PC-3 (cell line): ENCODE measurements at regions not wholly inside any gene's neighbourhood (a gene's known extent, or its start where the extent isn't known, plus 50 kb on each side); places are given as distances from the start of the nearest gene placed in this dataset.

Experiments used
- ATAC-seq: fragments of 200-7000 bp; cut with Tn5 transposase; 2 replicates; pipeline ENCODE4 v1.9.1; 2020; ENCODE audit warnings: mild to moderate bottlenecking, moderate library complexity
- BruUV-seq: library from RNA; stranded (reverse); fragments of 400-500 nt; replicated peaks from 2 replicates; lab custom pipeline; 2021; lab: Mats Ljungman, UMichigan
- CTCF ChIA-PET: fragments of 300-600 bp; sonication (Branson Sonifier 250); formaldehyde crosslinking; loops from one replicate; lab custom pipeline; 2022; ENCODE audit warnings: antibody characterized with exemption; lab: Charles Lee
- POLR2A ChIA-PET: fragments of 300-600 bp; sonication (Branson Sonifier 250); formaldehyde crosslinking; loops from one replicate; lab custom pipeline; 2022; ENCODE audit warnings: antibody characterized with exemption; ENCODE audit not compliant: unreplicated experiment; lab: Charles Lee
- DNase-seq: peaks from one replicate; pipeline ENCODE4 v3.0.0-alpha.2; 2015
- H2AFZ ChIP-seq: fragments of 300-600 bp; sonication (generic); 2 replicates; pipeline ENCODE4 v1.6.0; 2016; ENCODE audit warnings: antibody characterized with exemption, low read length
- H3F3A ChIP-seq: fragments of 300-600 bp; sonication (generic); one replicate; pipeline ENCODE4 v1.6.0; 2017; ENCODE audit warnings: antibody characterized with exemption, low read length, control low read depth, mild to moderate bottlenecking; ENCODE audit not compliant: unreplicated experiment
- H3K27ac ChIP-seq: fragments of 300-600 bp; sonication (generic); 2 replicates; pipeline ENCODE4 v1.5.1; 2016; ENCODE audit warnings: mild to moderate bottlenecking, low read length
- H3K27me3 ChIP-seq: fragments of 300-600 bp; sonication (generic); 2 replicates; pipeline ENCODE4 v1.6.1; 2016; ENCODE audit warnings: low read length, mixed read lengths
- H3K36me3 ChIP-seq: fragments of 300-600 bp; sonication (generic); 2 replicates; pipeline ENCODE4 v1.6.1; 2016; ENCODE audit warnings: low read depth, mixed run types, low read length, mixed read lengths
- H3K4me1 ChIP-seq: fragments of 300-600 bp; sonication (generic); 2 replicates; pipeline ENCODE4 v1.5.1; 2016; ENCODE audit warnings: low read length; ENCODE audit not compliant: insufficient read depth
- H3K4me2 ChIP-seq: fragments of 300-600 bp; sonication (generic); 2 replicates; pipeline ENCODE4 v1.6.0; 2016; ENCODE audit warnings: low read length
- H3K4me3 ChIP-seq: fragments of 300-600 bp; sonication (generic); 2 replicates; pipeline ENCODE4 v1.5.1; 2016; ENCODE audit warnings: mild to moderate bottlenecking, low read length, mixed read lengths
- H3K79me2 ChIP-seq: fragments of 300-600 bp; sonication (generic); 2 replicates; pipeline ENCODE4 v1.6.1; 2017; ENCODE audit warnings: low read length, mixed read lengths
- H3K9ac ChIP-seq: fragments of 300-600 bp; sonication (generic); 2 replicates; pipeline ENCODE4 v1.6.0; 2016; ENCODE audit warnings: mild to moderate bottlenecking, low read length
- H3K9me2 ChIP-seq: fragments of 300-600 bp; sonication (generic); replicated peaks from 2 replicates; pipeline ENCODE4 v1.6.1; 2016; ENCODE audit warnings: mixed run types, low read length, mixed read lengths
- H3K9me3 ChIP-seq: fragments of 300-600 bp; sonication (generic); 2 replicates; pipeline ENCODE4 v1.6.1; 2016; ENCODE audit warnings: low read length, mixed read lengths
- H4K20me1 ChIP-seq: fragments of 300-600 bp; sonication (generic); 2 replicates; pipeline ENCODE4 v1.6.1; 2016; ENCODE audit warnings: low read length, mixed read lengths
- EZH2 ChIP-seq: fragments of 300-600 bp; sonication (generic); IDR thresholded peaks from one replicate; pipeline ENCODE4 v1.6.1; 2017; ENCODE audit warnings: antibody characterized with exemption, mild to moderate bottlenecking, low read length; ENCODE audit not compliant: unreplicated experiment
- EZH2phosphoT487 ChIP-seq: fragments of 300-600 bp; sonication (generic); IDR thresholded peaks from 2 replicates; pipeline ENCODE4 v1.6.1; 2018; ENCODE audit warnings: mild to moderate bottlenecking, antibody characterized with exemption, low read length, borderline replicate concordance
- intact Hi-C: fragments of 100-400 bp; cut with micrococcal nuclease; formaldehyde crosslinking; loops from 2 replicates; pipeline ENCODE4 v1.9.0; 2023
- TF ChIP-seq, protein P1 (sequence below): fragments of 300-600 bp; sonication (generic); conservative IDR thresholded peaks from 2 replicates; pipeline ENCODE4 v1.5.1; 2017; ENCODE audit warnings: antibody characterized with exemption, low read depth, mild to moderate bottlenecking, low read length

DNA sequence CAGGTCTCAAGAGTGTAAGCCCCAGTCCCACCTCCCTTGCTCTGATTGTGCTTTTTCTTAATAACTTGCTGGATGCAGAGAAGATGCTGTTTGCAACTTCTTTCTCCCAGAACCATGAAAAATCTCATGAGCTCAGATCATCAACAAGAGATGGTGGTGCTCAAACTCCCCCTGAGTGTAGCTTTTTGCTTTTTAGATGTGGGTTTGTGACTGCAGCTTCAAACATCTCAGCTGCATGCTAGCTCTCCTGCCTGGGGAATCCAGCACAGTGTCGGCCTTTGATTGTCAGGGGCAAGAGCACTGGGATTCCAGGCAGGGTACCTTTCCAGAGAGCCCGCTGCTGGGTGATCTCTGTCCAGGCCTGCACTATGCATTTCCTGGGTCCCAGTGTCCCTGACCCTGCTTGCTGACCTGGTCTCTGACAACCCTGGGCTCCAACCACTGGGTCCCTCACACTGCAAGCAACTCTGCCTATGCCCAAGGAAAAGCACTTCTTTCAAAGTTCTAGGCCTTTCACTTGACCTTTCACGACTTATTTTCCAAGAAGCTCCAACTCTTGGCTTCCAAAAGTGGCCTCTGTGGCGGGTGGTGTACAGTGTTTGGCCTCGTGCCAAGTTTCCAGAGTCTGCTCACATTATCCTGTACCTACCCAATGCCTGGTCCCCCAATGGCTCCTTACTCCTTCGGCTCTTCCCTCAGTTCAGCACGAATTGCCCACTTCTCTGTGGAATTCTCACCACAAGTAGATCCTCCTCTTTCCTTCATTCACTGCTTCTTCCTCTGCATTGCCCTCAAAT lies 69.7 kb upstream of the LY86 start:
- H3F3A ChIP-seq: no peaks in the 10 kb centered on the region
- H4K20me1 ChIP-seq: no peaks in the 10 kb centered on the region
- ChIA-PET CTCF (no interaction called here), POLR2A (no interaction called here)
- no peak overlapping the region for H3K27ac ChIP-seq
- TF ChIP-seq, protein P1, sequence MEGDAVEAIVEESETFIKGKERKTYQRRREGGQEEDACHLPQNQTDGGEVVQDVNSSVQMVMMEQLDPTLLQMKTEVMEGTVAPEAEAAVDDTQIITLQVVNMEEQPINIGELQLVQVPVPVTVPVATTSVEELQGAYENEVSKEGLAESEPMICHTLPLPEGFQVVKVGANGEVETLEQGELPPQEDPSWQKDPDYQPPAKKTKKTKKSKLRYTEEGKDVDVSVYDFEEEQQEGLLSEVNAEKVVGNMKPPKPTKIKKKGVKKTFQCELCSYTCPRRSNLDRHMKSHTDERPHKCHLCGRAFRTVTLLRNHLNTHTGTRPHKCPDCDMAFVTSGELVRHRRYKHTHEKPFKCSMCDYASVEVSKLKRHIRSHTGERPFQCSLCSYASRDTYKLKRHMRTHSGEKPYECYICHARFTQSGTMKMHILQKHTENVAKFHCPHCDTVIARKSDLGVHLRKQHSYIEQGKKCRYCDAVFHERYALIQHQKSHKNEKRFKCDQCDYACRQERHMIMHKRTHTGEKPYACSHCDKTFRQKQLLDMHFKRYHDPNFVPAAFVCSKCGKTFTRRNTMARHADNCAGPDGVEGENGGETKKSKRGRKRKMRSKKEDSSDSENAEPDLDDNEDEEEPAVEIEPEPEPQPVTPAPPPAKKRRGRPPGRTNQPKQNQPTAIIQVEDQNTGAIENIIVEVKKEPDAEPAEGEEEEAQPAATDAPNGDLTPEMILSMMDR: no peak
- no peak for TF ChIP-seq EZH2phosphoT487
- no peak for TF ChIP-seq EZH2
- DNase-seq: no peak
- H3K4me2 ChIP-seq: no peak overlapping the region
- H3K36me3 ChIP-seq: no peaks in the 10 kb centered on the region
- no peak for ATAC-seq
- H3K4me3 ChIP-seq: no peak overlapping the region
- intact Hi-C loops: no loop called here
- H3K79me2 ChIP-seq: no peaks in the 10 kb centered on the region
- H3K9me2 ChIP-seq: no peaks in the 10 kb centered on the region
- no peaks in the 10 kb centered on the region for H3K9me3 ChIP-seq
- no peak overlapping the region for H2AFZ ChIP-seq
- BruUV-seq: no TSS peak
- peaks cover 79% of the 10 kb centered on the region for H3K27me3 ChIP-seq
- H3K4me1 ChIP-seq: no peaks in the 10 kb centered on the region
- H3K9ac ChIP-seq: no peak overlapping the region

DNA sequence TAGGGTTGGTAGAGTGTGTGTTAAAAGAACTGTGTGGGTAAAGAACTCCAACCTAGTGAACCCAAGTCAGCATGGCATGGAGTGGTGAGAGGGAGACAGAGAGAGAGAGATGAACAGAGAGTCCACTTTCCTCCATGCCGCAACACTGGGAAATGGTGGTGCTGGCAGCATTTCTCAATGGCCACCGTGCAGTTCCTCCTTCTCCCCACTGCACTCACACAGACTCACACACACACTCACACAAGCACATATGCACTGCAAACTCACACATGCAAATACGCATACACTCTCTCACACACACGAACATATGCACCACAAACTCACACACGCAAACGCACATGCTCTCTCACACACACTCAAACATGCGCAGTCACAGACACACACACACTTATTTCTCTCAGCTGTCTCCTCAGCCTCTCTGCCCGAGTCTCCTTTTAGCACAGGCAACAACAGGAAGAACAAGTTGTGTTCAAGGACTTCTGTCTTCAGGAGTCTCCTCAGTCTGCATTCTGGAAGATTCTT lies 66.5 kb upstream of the LY86 start:
- CTCF ChIA-PET: no interaction called here
- DNase-seq (no peak), ATAC-seq (no peak)
- H2AFZ ChIP-seq: no peak overlapping the region
- intact Hi-C loops: no loop called here
- H3K9me2 ChIP-seq: no peaks in the 10 kb centered on the region
- no TSS peak for BruUV-seq
- H3K4me2 ChIP-seq: no peak overlapping the region
- no peaks in the 10 kb centered on the region for H3K36me3 ChIP-seq
- peaks cover 77% of the 10 kb centered on the region for H3K27me3 ChIP-seq
- H3F3A ChIP-seq: no peaks in the 10 kb centered on the region
- H4K20me1 ChIP-seq: no peaks in the 10 kb centered on the region
- H3K4me3 ChIP-seq: no peak overlapping the region
- POLR2A ChIA-PET: no interaction called here
- H3K9me3 ChIP-seq: no peaks in the 10 kb centered on the region
- TF ChIP-seq, protein P1: no peak
- TF ChIP-seq EZH2phosphoT487 (no peak), EZH2 (no peak)
- H3K9ac ChIP-seq: no peak overlapping the region
- no peak overlapping the region for H3K27ac ChIP-seq
- H3K79me2 ChIP-seq: no peaks in the 10 kb centered on the region
- H3K4me1 ChIP-seq: no peaks in the 10 kb centered on the region

DNA sequence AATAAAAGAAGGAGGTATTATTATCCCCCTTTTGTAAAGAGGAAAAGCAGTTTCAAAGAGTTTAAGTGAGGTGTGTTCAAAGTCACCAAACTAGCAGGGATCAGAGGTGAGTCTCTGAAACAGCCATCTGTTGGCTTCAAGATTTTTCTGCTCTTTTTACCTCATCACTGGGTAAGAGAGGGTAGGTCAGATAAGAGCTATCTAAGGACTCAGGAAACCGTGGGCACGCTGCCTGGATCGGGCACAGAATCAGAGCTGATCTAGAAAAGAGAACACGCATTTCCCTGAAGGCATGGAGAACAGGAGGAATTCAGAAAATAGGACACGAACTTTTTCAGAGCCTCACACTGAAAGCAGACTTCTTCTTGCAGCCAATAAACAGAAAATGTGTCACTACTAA lies 65.8 kb upstream of the LY86 start:
- Histone ChIP-seq H3K4me2 (no peak overlapping the region), H3K27me3 (peaks cover 74% of the 10 kb centered on the region), H3K27ac (no peak overlapping the region), H3F3A (no peaks in the 10 kb centered on the region), H3K36me3 (no peaks in the 10 kb centered on the region), H3K4me3 (no peak overlapping the region), H4K20me1 (no peaks in the 10 kb centered on the region), H3K9me3 (no peaks in the 10 kb centered on the region), H2AFZ (no peak overlapping the region), H3K9ac (no peak overlapping the region), H3K79me2 (no peaks in the 10 kb centered on the region), H3K9me2 (no peaks in the 10 kb centered on the region), H3K4me1 (no peaks in the 10 kb centered on the region)
- ATAC-seq: no peak
- no peak for TF ChIP-seq EZH2phosphoT487
- TF ChIP-seq, protein P1: no peak
- no peak for TF ChIP-seq EZH2
- ChIA-PET CTCF (no interaction called here), POLR2A (no interaction called here)
- intact Hi-C loops: no loop called here
- BruUV-seq: no TSS peak
- DNase-seq: no peak
